ENCODE measurements at regions not wholly inside any gene's neighbourhood (a gene's known extent, or its start where the extent isn't known, plus 50 kb on each side); places are given as distances from the start of the nearest gene placed in this dataset.

- TF ChIP-seq ZBTB43 (CRISPR knock-in tag; IDR thresholded peaks at IDR 0.05): no peak
- no peak for TF ChIP-seq AR (CRISPR knock-in tag; IDR thresholded peaks at IDR 0.05)
Measured at GRCh38 chr5:67297802-67298532, 101.4 kb upstream of the CD180 start (continued).

- H3K36me3 Mint-ChIP-seq: no peaks in the 10 kb centered on the region
- CTCF ChIA-PET: no interaction called here
- no peak overlapping the region for H3K27ac Mint-ChIP-seq
- DNase-seq (ENCODE audit: low spot score) (no peak), ATAC-seq (no peak)
- H3K4me3 Mint-ChIP-seq: no peak overlapping the region
- peaks cover 17% of the 10 kb centered on the region; the same call in 1 of the 2 replicates for H3K9me3 Mint-ChIP-seq
- H3K27me3 Mint-ChIP-seq (ENCODE audit: low read depth): no peaks in the 10 kb centered on the region; the same call in 1 of the 2 replicates
- POLR2A ChIA-PET: no interaction called here
- TF ChIP-seq CREM (CRISPR knock-in tag; IDR thresholded peaks at IDR 0.05): no peak
- no peak for TF ChIP-seq ATF3 (CRISPR knock-in tag; conservative IDR thresholded peaks at IDR 0.05)
- no peak for TF ChIP-seq GTF2I (CRISPR knock-in tag; conservative IDR thresholded peaks at IDR 0.05)
- TF ChIP-seq ZNF425 (CRISPR knock-in tag; conservative IDR thresholded peaks at IDR 0.05): no peak
- no peak for TF ChIP-seq JUN (CRISPR knock-in tag; IDR thresholded peaks at IDR 0.05)
- TF ChIP-seq AR (CRISPR knock-in tag; IDR thresholded peaks at IDR 0.05): no peak
- peaks cover 3% of the 10 kb centered on the region; the same call in 1 of the 2 replicates for H3K4me1 Mint-ChIP-seq
Measured at GRCh38 chr5:67297376-67297775, 100.8 kb upstream of the CD180 start.

GRCh38 chr5:67294266-67294938 lies 97.8 kb upstream of the CD180 start:
- ATAC-seq: no peak
- Mint-ChIP-seq H3K27ac (no peak overlapping the region), H3K4me1 (no peaks in the 10 kb centered on the region), H3K4me3 (no peak overlapping the region), H3K27me3 (ENCODE audit: low read depth) (no peaks in the 10 kb centered on the region; the same call in 1 of the 2 replicates), H3K36me3 (no peaks in the 10 kb centered on the region), H3K9me3 (peaks cover 17% of the 10 kb centered on the region; the same call in 1 of the 2 replicates)
- POLR2A ChIA-PET: no interaction called here
- TF ChIP-seq ATF2 (CRISPR knock-in tag; IDR thresholded peaks at IDR 0.05; ENCODE audit: borderline replicate concordance, low read depth) (no peak), USF1 (CRISPR knock-in tag; IDR thresholded peaks at IDR 0.05) (no peak), NFYB (CRISPR knock-in tag; conservative IDR thresholded peaks at IDR 0.05; ENCODE audit: low read depth) (no peak), MLX (CRISPR knock-in tag; IDR thresholded peaks at IDR 0.05) (no peak), NFATC4 (CRISPR knock-in tag; IDR thresholded peaks at IDR 0.05) (no peak), E2F1 (CRISPR knock-in tag; IDR thresholded peaks at IDR 0.05) (no peak), FOXJ3 (CRISPR knock-in tag; IDR thresholded peaks at IDR 0.05; ENCODE audit: borderline replicate concordance) (no peak), E2F5 (CRISPR knock-in tag; IDR thresholded peaks at IDR 0.05) (no peak)
- no peak for DNase-seq (ENCODE audit: low spot score)
- CTCF ChIA-PET: no interaction called here

Data from WTC11 (cell line).